Esophagus squamous epithelium (tissue), 5 donors: ENCODE measurements at regions not wholly inside any gene's neighbourhood (a gene's known extent, or its start where the extent isn't known, plus 50 kb on each side); places are given as distances from the start of the nearest gene placed in this dataset.
"Not testable (repeated sequence)": the region's sequence is repeated elsewhere in the genome, so short reads cannot be mapped to it uniquely, and the experiment has no call there.

Experiments
- DNase-seq: peaks from one replicate; lab custom pipeline; 2025; lab: John Stamatoyannopoulos, UW
- H3K27ac ChIP-seq, 4 donors: fragments of 200-600 bp; sonication (generic); one replicate each; pipeline ENCODE4 v1.5.1; 2016 to 2019; ENCODE audit warnings: mild to moderate bottlenecking in 1 of 4
- H3K27me3 ChIP-seq, 4 donors: fragments of 200-600 bp; sonication (generic); 1 replicate in 3 of 4; 2 replicates in 1 of 4; pipeline versions ENCODE4 v1.5.1 to v1.6.0; 2017 to 2021; ENCODE audit warnings: antibody characterized with exemption in 1 of 4
- H3K36me3 ChIP-seq, 3 donors: fragments of 200-600 bp; sonication (generic); one replicate each; pipeline ENCODE4 v1.5.1; 2016 to 2019
- H3K4me1 ChIP-seq, 3 donors: fragments of 200-600 bp; sonication (generic); one replicate each; pipeline ENCODE4 v1.5.1; 2017 to 2019
- H3K4me3 ChIP-seq, 4 donors: fragments of 200-600 bp; sonication (generic); 1 replicate in 3 of 4; 2 replicates in 1 of 4; pipeline ENCODE4 v1.5.1; 2016 to 2019; ENCODE audit warnings: mild to moderate bottlenecking in 2 of 4, moderate library complexity in 1 of 4
- H3K9me3 ChIP-seq, 3 donors: fragments of 200-600 bp; sonication (generic); one replicate each; pipeline ENCODE4 v1.5.1; 2016 to 2019
- POLR2A ChIP-seq, 4 donors: fragments of 450-650 bp; IDR thresholded peaks; one replicate each; pipeline ENCODE4 v1.6.1; 2017; ENCODE audit warnings: antibody characterized with exemption in 4 of 4, mild to moderate bottlenecking in 4 of 4, moderate library complexity in 3 of 4
- WGBS, 2 donors: methylation state at CpG; one replicate each; pipeline ENCODE4 v1.1.5; 2018; 5-methylcytosine and 5-hydroxymethylcytosine counted together
- intact Hi-C: fragments of 100-400 bp; cut with DNase I; formaldehyde crosslinking; loops from one replicate; pipeline ENCODE4 v1.15.0; 2022
- TF ChIP-seq, protein P1 (sequence below), 6 experiments: fragments of 450-650 bp in 4 of 6; fragments of 200-600 bp in 2 of 6; sonication (generic) in 2 of 6; IDR thresholded peaks; one replicate each; pipeline ENCODE4 v1.5.1; 2016 to 2019; ENCODE audit warnings: antibody characterized with exemption in 6 of 6, mild to moderate bottlenecking in 4 of 6, moderate library complexity in 4 of 6
- donor health status: DM: yes; HTN: yes; CAD: no.

DNA sequence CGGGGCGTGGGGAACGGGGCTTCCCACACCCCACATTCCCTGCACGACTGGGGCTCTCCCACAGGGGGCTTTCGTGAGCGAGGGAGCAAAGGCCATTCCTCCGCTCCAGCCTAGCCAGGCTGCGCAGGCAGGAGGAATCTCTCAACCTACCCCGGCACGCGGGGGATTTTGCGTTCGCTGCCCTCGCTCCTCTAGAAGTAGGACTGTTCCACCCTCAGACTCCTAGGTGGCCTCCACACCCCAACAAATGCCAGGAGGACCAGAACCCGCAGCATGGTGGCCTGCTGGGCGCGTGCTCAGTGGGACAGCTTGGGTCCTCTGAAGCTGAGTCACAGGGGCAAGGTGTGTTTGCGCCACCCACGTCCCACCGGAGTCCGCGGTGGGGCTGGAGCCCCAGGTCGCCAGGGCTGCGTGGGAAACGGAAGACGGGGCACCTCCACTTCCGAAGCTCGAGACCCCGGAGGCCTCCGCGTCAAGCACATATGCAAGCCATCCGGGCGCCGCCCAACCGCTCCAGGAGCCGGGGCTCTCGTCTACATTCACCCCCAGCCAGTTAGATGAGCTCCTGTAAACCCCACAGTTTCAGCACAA is 1938.5 kb upstream of the DEFB115 start:
- Histone ChIP-seq H3K9me3 (peaks cover 0 to 11% (median 0%) of the 10 kb centered on the region in 3 donors), H3K4me3 (no peak overlapping the region), H3K4me1 (no peaks in the 10 kb centered on the region), H3K27ac (no peak overlapping the region), H3K27me3 (peaks cover 0 to 52% (median 0%) of the 10 kb centered on the region in 4 donors), H3K36me3 (no peaks in the 10 kb centered on the region)
- TF ChIP-seq, protein P1, sequence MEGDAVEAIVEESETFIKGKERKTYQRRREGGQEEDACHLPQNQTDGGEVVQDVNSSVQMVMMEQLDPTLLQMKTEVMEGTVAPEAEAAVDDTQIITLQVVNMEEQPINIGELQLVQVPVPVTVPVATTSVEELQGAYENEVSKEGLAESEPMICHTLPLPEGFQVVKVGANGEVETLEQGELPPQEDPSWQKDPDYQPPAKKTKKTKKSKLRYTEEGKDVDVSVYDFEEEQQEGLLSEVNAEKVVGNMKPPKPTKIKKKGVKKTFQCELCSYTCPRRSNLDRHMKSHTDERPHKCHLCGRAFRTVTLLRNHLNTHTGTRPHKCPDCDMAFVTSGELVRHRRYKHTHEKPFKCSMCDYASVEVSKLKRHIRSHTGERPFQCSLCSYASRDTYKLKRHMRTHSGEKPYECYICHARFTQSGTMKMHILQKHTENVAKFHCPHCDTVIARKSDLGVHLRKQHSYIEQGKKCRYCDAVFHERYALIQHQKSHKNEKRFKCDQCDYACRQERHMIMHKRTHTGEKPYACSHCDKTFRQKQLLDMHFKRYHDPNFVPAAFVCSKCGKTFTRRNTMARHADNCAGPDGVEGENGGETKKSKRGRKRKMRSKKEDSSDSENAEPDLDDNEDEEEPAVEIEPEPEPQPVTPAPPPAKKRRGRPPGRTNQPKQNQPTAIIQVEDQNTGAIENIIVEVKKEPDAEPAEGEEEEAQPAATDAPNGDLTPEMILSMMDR (IDR thresholded peaks at IDR 0.05) = no peak
- no peak for TF ChIP-seq POLR2A (IDR thresholded peaks at IDR 0.05)
- WGBS, 2 donors = 64 to 88% methylated on average over 8 to 17 of the region's 37 CpGs
- DNase-seq = no peak
- intact Hi-C loops = no loop called here

DNA sequence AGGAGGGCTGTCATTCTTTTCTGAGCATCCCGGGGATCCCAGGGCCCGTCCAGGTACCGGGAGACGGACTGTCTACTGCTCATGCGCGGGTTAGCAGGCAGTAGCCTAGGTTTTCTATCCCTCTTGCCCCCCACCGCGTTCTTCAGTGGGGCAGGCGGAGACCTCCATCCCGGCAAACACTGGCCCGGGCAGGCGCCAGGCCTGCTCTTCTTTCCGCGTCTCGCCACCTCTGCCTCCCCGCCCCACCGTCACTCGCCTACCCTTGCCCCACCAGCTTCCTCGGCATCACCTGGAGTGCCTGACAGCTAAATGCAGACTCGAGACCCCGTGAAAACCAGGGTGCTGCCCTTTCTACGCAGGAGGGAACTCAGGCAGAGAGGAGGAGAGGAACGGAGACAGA is 1937.7 kb upstream of the DEFB115 start:
- WGBS, 2 donors = 61 to 64% methylated on average over 5 to 12 of the region's 23 CpGs

GRCh38 chr20:29320216-29320949 is 1937.1 kb upstream of the DEFB115 start:
- H3K4me3 ChIP-seq, intact Hi-C loops, H3K4me1 ChIP-seq, DNase-seq, H3K36me3 ChIP-seq, H3K27ac ChIP-seq: not testable (repeated sequence)
- Histone ChIP-seq H3K9me3 (peaks cover 0 to 21% (median 0%) of the 10 kb centered on the region in 3 donors), H3K27me3 (peaks cover 0 to 66% (median 0%) of the 10 kb centered on the region in 4 donors)
- 31 to 67% methylated on average over 29 to 30 of the region's 35 CpGs for WGBS, 2 donors

More for the DNA sequence above, 1937.7 kb upstream of the DEFB115 start:
- H3K27ac ChIP-seq = no peak overlapping the region
- H3K9me3 ChIP-seq = peaks cover 0 to 15% (median 0%) of the 10 kb centered on the region in 3 donors
- H3K4me3 ChIP-seq = no peak overlapping the region
- no peak for TF ChIP-seq POLR2A (IDR thresholded peaks at IDR 0.05)
- TF ChIP-seq, protein P1 (IDR thresholded peaks at IDR 0.05) = no peak
- intact Hi-C loops = no loop called here
- peaks cover 0 to 60% (median 0%) of the 10 kb centered on the region in 4 donors for H3K27me3 ChIP-seq
- no peaks in the 10 kb centered on the region for H3K4me1 ChIP-seq
- H3K36me3 ChIP-seq = no peaks in the 10 kb centered on the region
- no peak for DNase-seq

DNA sequence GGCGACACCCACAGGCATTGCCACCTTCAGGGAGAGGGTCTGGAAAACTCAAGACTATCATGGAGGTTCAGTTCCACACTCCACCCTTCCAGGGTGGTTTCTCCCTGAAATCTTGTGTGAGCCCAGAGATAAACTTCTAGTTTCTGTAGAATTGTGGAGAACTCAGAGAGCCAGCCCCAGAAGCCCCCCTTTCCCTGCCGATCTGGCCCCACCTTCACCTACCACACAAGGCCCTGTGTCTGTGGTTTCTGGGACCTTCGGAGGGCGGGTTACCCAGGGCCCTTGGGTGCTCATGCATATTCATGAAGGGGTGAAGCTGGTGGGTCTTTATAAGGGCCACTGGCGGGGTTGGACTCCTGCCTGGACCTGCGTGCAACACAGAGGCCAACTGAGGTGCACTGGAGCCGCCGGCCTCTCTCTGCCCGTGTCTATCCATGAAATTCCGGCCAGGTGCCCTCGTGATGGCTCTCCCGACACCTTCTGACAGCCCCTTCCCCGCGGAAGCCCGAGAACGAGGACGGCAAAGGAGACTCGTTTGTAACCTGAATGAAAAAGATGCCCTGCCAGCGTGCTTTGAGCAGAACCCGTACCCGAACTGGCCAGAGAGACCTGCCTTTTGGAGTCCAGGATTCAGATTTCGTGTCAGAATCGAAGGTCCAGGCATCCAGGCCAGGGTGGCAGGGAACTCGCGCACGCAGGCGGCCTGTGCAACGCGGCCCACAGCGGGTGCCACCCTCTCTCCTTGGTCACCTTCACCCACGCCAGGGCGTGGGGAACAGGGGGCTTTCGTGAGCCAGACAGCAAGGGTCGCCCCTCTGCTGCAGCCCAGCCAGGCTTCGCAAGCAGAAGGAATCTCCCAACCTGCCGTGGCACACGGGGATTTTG is 1933.6 kb upstream of the DEFB115 start:
- H3K36me3 ChIP-seq, intact Hi-C loops, H3K4me1 ChIP-seq, DNase-seq, H3K4me3 ChIP-seq, H3K27ac ChIP-seq: not testable (repeated sequence)
- Histone ChIP-seq H3K27me3 (peaks cover 0 to 92% (median 0%) of the 10 kb centered on the region in 4 donors), H3K9me3 (peaks cover 0 to 18% (median 0%) of the 10 kb centered on the region in 3 donors)
- 67 to 81% methylated on average over 11 to 24 of the region's 37 CpGs for WGBS, 2 donors

GRCh38 chr20:29324516-29325303 is 1932.8 kb upstream of the DEFB115 start:
- H3K4me3 ChIP-seq, DNase-seq, H3K27ac ChIP-seq, intact Hi-C loops, H3K36me3 ChIP-seq, H3K4me1 ChIP-seq: not testable (repeated sequence)
- Histone ChIP-seq H3K27me3 (peaks cover 0 to 84% (median 0%) of the 10 kb centered on the region in 4 donors), H3K9me3 (peaks cover 0 to 13% (median 0%) of the 10 kb centered on the region in 3 donors)
- WGBS, 2 donors = 58 to 77% methylated on average over 12 to 19 of the region's 34 CpGs

DNA sequence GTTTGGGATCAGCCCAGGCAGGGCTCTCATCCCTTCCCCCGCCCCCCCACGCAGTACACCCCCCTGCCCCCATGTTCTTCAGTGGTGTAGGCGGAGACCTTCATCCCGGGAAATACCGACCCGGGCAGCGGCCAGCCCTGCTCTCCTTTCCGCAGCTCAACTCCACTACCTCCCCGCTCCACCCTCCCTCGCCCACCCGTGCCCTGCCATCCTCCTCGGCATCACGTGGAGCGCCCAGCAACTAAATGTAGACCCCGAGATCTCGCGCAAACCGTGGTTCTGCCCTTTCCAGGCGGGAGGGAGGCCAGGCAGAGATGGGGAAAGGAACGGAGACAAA is 1932.2 kb upstream of the DEFB115 start:
- Histone ChIP-seq H3K9me3 (peaks cover 0 to 14% (median under 1%) of the 10 kb centered on the region in 3 donors), H3K27ac (no peak overlapping the region), H3K36me3 (no peaks in the 10 kb centered on the region), H3K4me3 (no peak overlapping the region), H3K4me1 (no peaks in the 10 kb centered on the region), H3K27me3 (peaks cover 0 to 78% (median 0%) of the 10 kb centered on the region in 4 donors)
- 52 to 82% methylated on average over 16 of the region's 20 CpGs for WGBS, 2 donors
- intact Hi-C loops = no loop called here
- DNase-seq = no peak
- TF ChIP-seq POLR2A (IDR thresholded peaks at IDR 0.05) = no peak
- TF ChIP-seq, protein P1 (IDR thresholded peaks at IDR 0.05) = no peak

DNA sequence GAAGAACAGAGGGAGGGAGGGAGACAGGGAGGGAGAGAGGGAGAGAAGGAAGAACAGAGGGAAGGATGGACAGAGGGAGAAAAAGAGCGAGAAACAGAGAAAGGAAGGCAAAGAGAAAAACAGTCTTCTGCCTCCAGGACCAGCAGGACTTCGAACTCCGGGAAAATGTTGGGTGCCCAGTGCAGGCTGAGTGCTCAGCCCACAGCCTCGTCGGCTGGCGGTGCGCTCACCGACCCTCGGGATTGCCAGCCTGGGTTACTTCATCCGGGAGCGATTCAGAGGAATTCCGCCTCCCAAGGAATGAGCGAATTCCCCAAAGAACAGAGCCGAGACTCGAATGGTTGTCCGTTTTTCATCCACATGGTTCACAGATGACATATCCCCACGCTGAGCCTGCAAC is 1931.7 kb upstream of the DEFB115 start:
- H3K27ac ChIP-seq, H3K4me1 ChIP-seq, H3K36me3 ChIP-seq, intact Hi-C loops, H3K4me3 ChIP-seq, DNase-seq: not testable (repeated sequence)
- Histone ChIP-seq H3K27me3 (peaks cover 0 to 77% (median 0%) of the 10 kb centered on the region in 4 donors), H3K9me3 (peaks cover 0 to 18% (median 6%) of the 10 kb centered on the region in 3 donors)
- 57 to 81% methylated on average over 11 to 12 of the region's 17 CpGs for WGBS, 2 donors
